ENCODE measurements at regions not wholly inside any gene's neighbourhood (a gene's known extent, or its start where the extent isn't known, plus 50 kb on each side); places are given as distances from the start of the nearest gene placed in this dataset.

GRCh38 chr7:96833676-96834453, 124.2 kb upstream of the SEM1 start:
- peaks cover 24% of the 10 kb centered on the region for H3K4me1 Mint-ChIP-seq (ENCODE audit: low read depth)
- no peak for ATAC-seq (replicated peaks in 1 of 2)
- peaks cover 77% of the 10 kb centered on the region for H3K27me3 Mint-ChIP-seq (ENCODE audit: low read depth)
- DNase-seq: no peak
- H3K4me3 Mint-ChIP-seq: no peak overlapping the region
- peaks cover 0 to 4% of the 10 kb centered on the region in 2 donors for H3K9me3 Mint-ChIP-seq
- peaks cover 0 to 4% of the 10 kb centered on the region in 2 donors for H3K36me3 Mint-ChIP-seq (ENCODE audit: insufficient read depth in 2 of 2)
- H3K27ac Mint-ChIP-seq: no peak overlapping the region

- ATAC-seq (replicated peaks in 1 of 2): no peak
- Mint-ChIP-seq H3K9me3 (no peaks in the 10 kb centered on the region), H3K27ac (no peak overlapping the region), H3K27me3 (ENCODE audit: low read depth) (peaks cover 80% of the 10 kb centered on the region), H3K36me3 (ENCODE audit: insufficient read depth in 2 of 2) (peaks cover 0 to 2% of the 10 kb centered on the region in 2 donors), H3K4me3 (peak overlapping the region; percentile 37 to 79), H3K4me1 (ENCODE audit: low read depth) (peaks cover 32% of the 10 kb centered on the region)
- no peak for DNase-seq
Measured at GRCh38 chr7:96836456-96836855, 126.8 kb upstream of the SEM1 start.

GRCh38 chr7:96837593-96837992, 127.9 kb upstream of the SEM1 start:
- Mint-ChIP-seq H3K27me3 (ENCODE audit: low read depth) (peaks cover 80% of the 10 kb centered on the region), H3K9me3 (no peaks in the 10 kb centered on the region), H3K27ac (peak overlapping the region; percentile 27), H3K4me1 (ENCODE audit: low read depth) (peaks cover 32% of the 10 kb centered on the region), H3K4me3 (peak overlapping the region; percentile 79 to 86), H3K36me3 (ENCODE audit: insufficient read depth in 2 of 2) (peaks cover 0 to 2% of the 10 kb centered on the region in 2 donors)
- DNase-seq (peak; percentile 41), ATAC-seq (replicated peaks in 1 of 2) (peak; percentile 96 to 99)

- Mint-ChIP-seq H3K4me3 (no peak overlapping the region), H3K36me3 (ENCODE audit: insufficient read depth in 2 of 2) (peaks cover 0 to 2% of the 10 kb centered on the region in 2 donors), H3K27me3 (ENCODE audit: low read depth) (peaks cover 84% of the 10 kb centered on the region), H3K9me3 (peaks cover 0 to 2% of the 10 kb centered on the region in 2 donors), H3K27ac (no peak overlapping the region), H3K4me1 (ENCODE audit: low read depth) (peaks cover 32% of the 10 kb centered on the region)
- no peak for DNase-seq
- no peak for ATAC-seq (replicated peaks in 1 of 2)
Measured at GRCh38 chr7:96838481-96838880, 128.8 kb upstream of the SEM1 start.

GRCh38 chr7:96855139-96855538, 145.5 kb upstream of the SEM1 start:
- no peak overlapping the region for H3K27ac Mint-ChIP-seq
- H3K9me3 Mint-ChIP-seq: no peaks in the 10 kb centered on the region
- DNase-seq: no peak
- no peak for ATAC-seq (replicated peaks in 1 of 2)
- H3K4me3 Mint-ChIP-seq: no peak overlapping the region
- no peaks in the 10 kb centered on the region for H3K36me3 Mint-ChIP-seq (ENCODE audit: insufficient read depth in 2 of 2)
- peaks cover 57% of the 10 kb centered on the region for H3K27me3 Mint-ChIP-seq (ENCODE audit: low read depth)
- no peaks in the 10 kb centered on the region for H3K4me1 Mint-ChIP-seq (ENCODE audit: low read depth)

GRCh38 chr7:96855691-96856090, 146.0 kb upstream of the SEM1 start:
- H3K4me1 Mint-ChIP-seq (ENCODE audit: low read depth): no peaks in the 10 kb centered on the region
- peaks cover 0 to 2% of the 10 kb centered on the region in 2 donors for H3K9me3 Mint-ChIP-seq
- no peak overlapping the region for H3K4me3 Mint-ChIP-seq
- H3K36me3 Mint-ChIP-seq (ENCODE audit: insufficient read depth in 2 of 2): no peaks in the 10 kb centered on the region
- no peak overlapping the region for H3K27ac Mint-ChIP-seq
- peaks cover 63% of the 10 kb centered on the region for H3K27me3 Mint-ChIP-seq (ENCODE audit: low read depth)
- DNase-seq (no peak), ATAC-seq (replicated peaks in 1 of 2) (no peak)

- H3K27me3 Mint-ChIP-seq (ENCODE audit: low read depth): peaks cover 26% of the 10 kb centered on the region
- no peak for DNase-seq
- H3K36me3 Mint-ChIP-seq (ENCODE audit: insufficient read depth in 2 of 2): no peaks in the 10 kb centered on the region
- no peak overlapping the region for H3K27ac Mint-ChIP-seq
- H3K9me3 Mint-ChIP-seq: no peaks in the 10 kb centered on the region
- H3K4me3 Mint-ChIP-seq: no peak overlapping the region
- no peak for ATAC-seq (replicated peaks in 1 of 2)
- no peaks in the 10 kb centered on the region for H3K4me1 Mint-ChIP-seq (ENCODE audit: low read depth)
Measured at GRCh38 chr7:96869538-96869937, 135.8 kb upstream of the DLX6 start.

- Mint-ChIP-seq H3K27me3 (ENCODE audit: low read depth) (peaks cover 26% of the 10 kb centered on the region), H3K4me1 (ENCODE audit: low read depth) (no peaks in the 10 kb centered on the region), H3K9me3 (no peaks in the 10 kb centered on the region), H3K4me3 (no peak overlapping the region), H3K27ac (no peak overlapping the region), H3K36me3 (ENCODE audit: insufficient read depth in 2 of 2) (no peaks in the 10 kb centered on the region)
- ATAC-seq (replicated peaks in 1 of 2) (no peak), DNase-seq (no peak)
Measured at GRCh38 chr7:96870185-96870584, 135.2 kb upstream of the DLX6 start.

GRCh38 chr7:96870934-96871333, 134.4 kb upstream of the DLX6 start:
- Mint-ChIP-seq H3K27me3 (ENCODE audit: low read depth) (peaks cover 25% of the 10 kb centered on the region), H3K4me3 (no peak overlapping the region), H3K36me3 (ENCODE audit: insufficient read depth in 2 of 2) (no peaks in the 10 kb centered on the region), H3K4me1 (ENCODE audit: low read depth) (no peaks in the 10 kb centered on the region), H3K27ac (no peak overlapping the region), H3K9me3 (no peaks in the 10 kb centered on the region)
- ATAC-seq (replicated peaks in 1 of 2): no peak
- DNase-seq: no peak

GRCh38 chr7:96887426-96887825, 117.9 kb upstream of the DLX6 start:
- Mint-ChIP-seq H3K36me3 (ENCODE audit: insufficient read depth in 2 of 2) (no peaks in the 10 kb centered on the region), H3K27me3 (ENCODE audit: low read depth) (peaks cover 33% of the 10 kb centered on the region), H3K27ac (no peak overlapping the region), H3K9me3 (no peaks in the 10 kb centered on the region), H3K4me3 (no peak overlapping the region), H3K4me1 (ENCODE audit: low read depth) (no peaks in the 10 kb centered on the region)
- no peak for ATAC-seq (replicated peaks in 1 of 2)
- no peak for DNase-seq

GRCh38 chr7:96899108-96899507, 106.2 kb upstream of the DLX6 start:
- no peak for ATAC-seq (replicated peaks in 1 of 2)
- no peaks in the 10 kb centered on the region for H3K9me3 Mint-ChIP-seq
- no peak for DNase-seq
- no peak overlapping the region for H3K27ac Mint-ChIP-seq
- H3K27me3 Mint-ChIP-seq (ENCODE audit: low read depth): peaks cover 39% of the 10 kb centered on the region
- no peaks in the 10 kb centered on the region for H3K36me3 Mint-ChIP-seq (ENCODE audit: insufficient read depth in 2 of 2)
- H3K4me3 Mint-ChIP-seq: no peak overlapping the region
- H3K4me1 Mint-ChIP-seq (ENCODE audit: low read depth): no peaks in the 10 kb centered on the region

GRCh38 chr7:96901822-96902445, 103.4 kb upstream of the DLX6 start:
- no peaks in the 10 kb centered on the region for H3K9me3 Mint-ChIP-seq
- no peaks in the 10 kb centered on the region for H3K36me3 Mint-ChIP-seq (ENCODE audit: insufficient read depth in 2 of 2)
- no peak for DNase-seq
- H3K4me3 Mint-ChIP-seq: no peak overlapping the region
- no peaks in the 10 kb centered on the region for H3K4me1 Mint-ChIP-seq (ENCODE audit: low read depth)
- peaks cover 42% of the 10 kb centered on the region for H3K27me3 Mint-ChIP-seq (ENCODE audit: low read depth)
- no peak overlapping the region for H3K27ac Mint-ChIP-seq
- no peak for ATAC-seq (replicated peaks in 1 of 2)

GRCh38 chr7:96903906-96904305, 101.4 kb upstream of the DLX6 start:
- H3K4me1 Mint-ChIP-seq (ENCODE audit: low read depth): no peaks in the 10 kb centered on the region
- no peak overlapping the region for H3K27ac Mint-ChIP-seq
- H3K27me3 Mint-ChIP-seq (ENCODE audit: low read depth): peaks cover 42% of the 10 kb centered on the region
- no peaks in the 10 kb centered on the region for H3K9me3 Mint-ChIP-seq
- no peak overlapping the region for H3K4me3 Mint-ChIP-seq
- no peak for DNase-seq
- no peaks in the 10 kb centered on the region for H3K36me3 Mint-ChIP-seq (ENCODE audit: insufficient read depth in 2 of 2)
- ATAC-seq (replicated peaks in 1 of 2): no peak

- Mint-ChIP-seq H3K27ac (no peak overlapping the region), H3K4me3 (no peak overlapping the region), H3K9me3 (no peaks in the 10 kb centered on the region), H3K36me3 (ENCODE audit: insufficient read depth in 2 of 2) (no peaks in the 10 kb centered on the region), H3K4me1 (ENCODE audit: low read depth) (no peaks in the 10 kb centered on the region), H3K27me3 (ENCODE audit: low read depth) (peaks cover 31% of the 10 kb centered on the region)
- no peak for DNase-seq
- ATAC-seq (replicated peaks in 1 of 2): no peak
Measured at GRCh38 chr7:96910486-96910885, 94.9 kb upstream of the DLX6 start.

All from activated T-cell treated with anti-CD3 and anti-CD28 coated beads, Interleukin-2, amount 50 U/mL, for 72 hours (primary cell).